ENCODE measurements at regions not wholly inside any gene's neighbourhood (a gene's known extent, or its start where the extent isn't known, plus 50 kb on each side); places are given as distances from the start of the nearest gene placed in this dataset.

DNA sequence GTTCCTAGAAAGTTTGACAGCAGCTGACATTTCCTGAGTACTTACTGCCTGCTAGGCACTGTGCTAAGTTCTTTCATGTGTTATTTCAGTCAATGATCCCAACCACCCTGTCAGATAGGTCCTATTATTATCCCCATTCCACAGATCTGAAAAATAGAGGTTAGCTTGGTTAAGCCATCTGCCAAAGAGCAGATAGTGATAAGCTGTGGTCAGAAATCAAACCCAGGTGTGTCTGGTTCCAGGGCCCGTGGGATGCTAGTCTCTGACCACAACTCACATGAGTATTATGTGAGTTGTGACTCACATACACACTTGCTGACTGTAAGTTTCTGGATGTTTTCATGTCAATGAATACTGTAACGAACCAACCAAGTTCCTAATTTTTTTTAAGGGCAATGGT, 132.0 kb upstream of the APCDD1 start:
- Histone ChIP-seq H4K91ac (ENCODE audit: insufficient read length, low read depth, low read length) (no peak overlapping the region), H2BK12ac (ENCODE audit: insufficient read length, low read depth, low read length) (no peak overlapping the region), H3K4me1 (ENCODE audit: insufficient read depth, low read length) (peaks cover 9% of the 10 kb centered on the region), H3K56ac (ENCODE audit: insufficient read length, low read depth, low read length) (no peak overlapping the region), H3T11ph (ENCODE audit: low read length) (no peak overlapping the region), H3K4ac (ENCODE audit: low read depth, low read length) (no peak overlapping the region), H2BK20ac (ENCODE audit: low read depth, low read length, poor library complexity, severe bottlenecking) (no peak overlapping the region), H3K14ac (ENCODE audit: insufficient read depth, low read length) (no peak overlapping the region), H2BK120ac (ENCODE audit: low read depth, low read length, poor library complexity, severe bottlenecking) (no peak overlapping the region), H3K9ac (ENCODE audit: extremely low read depth, insufficient read length, low read length) (no peak overlapping the region), H3K79me2 (ENCODE audit: insufficient read depth, low read length) (no peaks in the 10 kb centered on the region), H2BK15ac (ENCODE audit: low read depth, low read length) (no peak overlapping the region), H2AK5ac (ENCODE audit: insufficient read length, low read length) (no peak overlapping the region), H2BK5ac (ENCODE audit: insufficient read length, low read length) (no peak overlapping the region), H3K27ac (ENCODE audit: insufficient read length, low read depth, low read length) (no peak overlapping the region), H4K5ac (ENCODE audit: insufficient read length, low read depth, low read length) (no peak overlapping the region), H3K79me1 (ENCODE audit: insufficient read depth, low read depth, low read length, poor library complexity, severe bottlenecking) (no peaks in the 10 kb centered on the region), H3K23ac (ENCODE audit: insufficient read length, low read depth, low read length) (no peak overlapping the region), H3K23me2 (ENCODE audit: insufficient read length, low read depth, low read length, poor library complexity, severe bottlenecking) (no peaks in the 10 kb centered on the region), H3K9me3 (ENCODE audit: control insufficient read depth, low read depth, low read length) (no peaks in the 10 kb centered on the region), H4K8ac (replicated peaks; ENCODE audit: insufficient read length, low read depth, low read length) (no peak overlapping the region), H3K4me2 (ENCODE audit: insufficient read depth, insufficient read length, low read length) (no peak overlapping the region), H2AFZ (ENCODE audit: low read length) (no peak overlapping the region), H3K18ac (ENCODE audit: insufficient read length, low read depth, low read length) (no peak overlapping the region), H3K27me3 (ENCODE audit: insufficient read depth, low read length) (no peaks in the 10 kb centered on the region), H4K20me1 (ENCODE audit: control insufficient read depth, insufficient read depth, insufficient read length) (no peaks in the 10 kb centered on the region)
- Mint-ChIP-seq H3K4me3 (no peak overlapping the region), H3K27me3 (ENCODE audit: low read depth) (no peaks in the 10 kb centered on the region; the same call in 1 of the 2 replicates), H3K9me3 (peaks cover 4% of the 10 kb centered on the region in 2 experiments; a peak in 4 of 5 replicates), H3K36me3 (ENCODE audit: insufficient read depth in 1 of 3, low read depth in 3 of 3) (peaks cover 0 to 6% (median 2%) of the 10 kb centered on the region in 3 experiments; a peak in 2 of 7 replicates), H3K27ac (no peak overlapping the region), H3K4me1 (peaks cover 25% of the 10 kb centered on the region in 2 experiments)
- no CpG with 5 or more reads among the region's 2 CpGs for WGBS (ENCODE audit: extremely low coverage, insufficient read length, low lambda C conversion rate)
- DNase-seq, result no peak
- TF ChIP-seq, protein P1, sequence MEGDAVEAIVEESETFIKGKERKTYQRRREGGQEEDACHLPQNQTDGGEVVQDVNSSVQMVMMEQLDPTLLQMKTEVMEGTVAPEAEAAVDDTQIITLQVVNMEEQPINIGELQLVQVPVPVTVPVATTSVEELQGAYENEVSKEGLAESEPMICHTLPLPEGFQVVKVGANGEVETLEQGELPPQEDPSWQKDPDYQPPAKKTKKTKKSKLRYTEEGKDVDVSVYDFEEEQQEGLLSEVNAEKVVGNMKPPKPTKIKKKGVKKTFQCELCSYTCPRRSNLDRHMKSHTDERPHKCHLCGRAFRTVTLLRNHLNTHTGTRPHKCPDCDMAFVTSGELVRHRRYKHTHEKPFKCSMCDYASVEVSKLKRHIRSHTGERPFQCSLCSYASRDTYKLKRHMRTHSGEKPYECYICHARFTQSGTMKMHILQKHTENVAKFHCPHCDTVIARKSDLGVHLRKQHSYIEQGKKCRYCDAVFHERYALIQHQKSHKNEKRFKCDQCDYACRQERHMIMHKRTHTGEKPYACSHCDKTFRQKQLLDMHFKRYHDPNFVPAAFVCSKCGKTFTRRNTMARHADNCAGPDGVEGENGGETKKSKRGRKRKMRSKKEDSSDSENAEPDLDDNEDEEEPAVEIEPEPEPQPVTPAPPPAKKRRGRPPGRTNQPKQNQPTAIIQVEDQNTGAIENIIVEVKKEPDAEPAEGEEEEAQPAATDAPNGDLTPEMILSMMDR (conservative IDR thresholded peaks at IDR 0.05), result no peak

Data from H9 (cell line).